ENCODE measurements at regions not wholly inside any gene's neighbourhood (a gene's known extent, or its start where the extent isn't known, plus 50 kb on each side); places are given as distances from the start of the nearest gene placed in this dataset.

DNA sequence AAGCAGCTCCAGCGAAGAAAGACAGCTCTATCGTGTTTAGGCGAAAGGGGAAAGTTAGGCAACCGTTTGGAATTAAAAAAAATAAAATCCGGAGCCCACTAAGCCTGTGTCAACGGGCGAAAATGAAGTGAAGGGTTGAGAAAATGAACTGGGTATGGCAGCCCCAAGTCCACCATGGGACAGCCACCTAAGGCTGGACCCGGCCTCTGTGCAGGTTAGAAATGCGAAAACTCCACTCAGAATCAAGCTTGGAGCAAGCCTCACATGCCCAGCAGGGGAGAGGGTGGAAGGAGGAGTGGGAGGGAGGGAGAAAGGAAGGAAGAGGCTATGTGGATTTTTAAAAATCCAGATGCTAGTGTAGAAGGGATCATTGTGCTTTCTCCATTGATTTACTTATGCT is 101.2 kb downstream of the IRS2 start:
- intact Hi-C loops (cut with DNase I), result no loop called here
- 41 to 44% methylated on average over 9 of the region's 9 CpGs for WGBS, 2 donors
- Histone ChIP-seq H3K27ac (no peak overlapping the region), H3K9me3 (no peaks in the 10 kb centered on the region), H3K4me3 (replicated peaks in 1 of 3) (no peak overlapping the region), H3K27me3 (no peaks in the 10 kb centered on the region), H3K4me1 (peaks cover 7 to 9% of the 10 kb centered on the region in 2 donors), H3K36me3 (no peaks in the 10 kb centered on the region)
- TF ChIP-seq, protein P1, sequence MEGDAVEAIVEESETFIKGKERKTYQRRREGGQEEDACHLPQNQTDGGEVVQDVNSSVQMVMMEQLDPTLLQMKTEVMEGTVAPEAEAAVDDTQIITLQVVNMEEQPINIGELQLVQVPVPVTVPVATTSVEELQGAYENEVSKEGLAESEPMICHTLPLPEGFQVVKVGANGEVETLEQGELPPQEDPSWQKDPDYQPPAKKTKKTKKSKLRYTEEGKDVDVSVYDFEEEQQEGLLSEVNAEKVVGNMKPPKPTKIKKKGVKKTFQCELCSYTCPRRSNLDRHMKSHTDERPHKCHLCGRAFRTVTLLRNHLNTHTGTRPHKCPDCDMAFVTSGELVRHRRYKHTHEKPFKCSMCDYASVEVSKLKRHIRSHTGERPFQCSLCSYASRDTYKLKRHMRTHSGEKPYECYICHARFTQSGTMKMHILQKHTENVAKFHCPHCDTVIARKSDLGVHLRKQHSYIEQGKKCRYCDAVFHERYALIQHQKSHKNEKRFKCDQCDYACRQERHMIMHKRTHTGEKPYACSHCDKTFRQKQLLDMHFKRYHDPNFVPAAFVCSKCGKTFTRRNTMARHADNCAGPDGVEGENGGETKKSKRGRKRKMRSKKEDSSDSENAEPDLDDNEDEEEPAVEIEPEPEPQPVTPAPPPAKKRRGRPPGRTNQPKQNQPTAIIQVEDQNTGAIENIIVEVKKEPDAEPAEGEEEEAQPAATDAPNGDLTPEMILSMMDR (IDR thresholded peaks at IDR 0.05), result no peak
- TF ChIP-seq POLR2A (IDR thresholded peaks at IDR 0.05), result no peak
- no peak for DNase-seq

DNA sequence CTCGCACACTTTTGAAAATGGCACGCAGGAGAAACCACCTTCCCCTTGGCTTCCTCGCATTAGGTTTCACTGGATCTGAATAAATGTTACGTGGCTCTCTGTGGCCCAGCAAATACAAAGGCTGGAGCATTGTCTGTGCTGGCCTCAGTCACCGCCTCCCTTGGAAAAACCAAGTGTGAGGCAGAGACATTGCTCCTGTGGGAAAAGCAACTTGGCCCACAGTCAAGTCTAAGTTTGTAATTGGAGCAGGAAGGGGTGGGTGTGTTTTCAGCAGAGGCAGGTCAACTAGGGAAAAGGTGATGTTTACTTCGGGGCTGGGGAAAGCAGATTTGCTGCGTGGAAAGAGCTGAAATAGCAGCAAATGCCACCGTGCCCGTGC is 101.6 kb downstream of the IRS2 start:
- Histone ChIP-seq H3K27me3 (no peaks in the 10 kb centered on the region), H3K4me1 (peaks cover 7 to 9% of the 10 kb centered on the region in 2 donors), H3K27ac (no peak overlapping the region), H3K9me3 (no peaks in the 10 kb centered on the region), H3K4me3 (replicated peaks in 1 of 3) (no peak overlapping the region), H3K36me3 (no peaks in the 10 kb centered on the region)
- DNase-seq, result peak; percentile 14 to 23
- TF ChIP-seq, protein P1 (IDR thresholded peaks at IDR 0.05), result no peak
- WGBS, 2 donors, result 36 to 49% methylated on average over 9 of the region's 9 CpGs
- intact Hi-C loops (cut with DNase I), result no loop called here

DNA sequence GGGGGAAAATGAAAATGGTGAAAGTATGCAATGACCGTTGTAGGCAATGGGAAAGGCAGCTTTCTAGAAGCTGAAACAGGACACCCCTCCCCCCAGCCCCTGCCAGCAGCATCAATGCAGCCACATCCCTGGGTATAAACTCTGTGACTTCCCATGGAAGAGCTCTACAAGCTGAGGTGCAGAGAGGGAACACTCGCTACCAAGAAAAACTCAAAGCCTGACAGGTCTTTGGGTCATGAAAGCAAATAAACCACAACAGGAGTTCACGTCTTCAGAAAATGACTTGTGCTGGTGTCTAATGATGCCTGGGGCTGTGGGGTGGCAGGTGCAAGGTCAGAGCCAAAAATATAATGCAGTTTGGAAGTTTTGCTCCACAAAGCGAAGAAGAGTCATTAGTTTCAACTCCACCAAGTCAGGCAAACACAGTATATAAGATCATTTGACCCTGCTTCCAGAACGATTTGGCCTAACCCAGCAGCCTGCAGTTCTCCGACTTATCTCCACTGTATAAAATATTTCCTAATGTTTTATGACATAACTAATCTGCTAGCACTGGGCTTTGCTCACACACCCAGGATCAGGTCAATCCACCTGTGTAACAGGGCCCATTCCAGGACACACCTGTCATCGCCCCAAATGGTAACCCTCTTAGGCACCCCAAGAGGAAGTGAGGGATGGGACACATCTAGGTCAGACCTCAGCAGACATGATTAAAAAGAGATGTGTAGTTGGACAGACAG is 102.1 kb downstream of the IRS2 start:
- H3K36me3 ChIP-seq, result no peaks in the 10 kb centered on the region
- intact Hi-C loops (cut with DNase I), result no loop called here
- H3K27me3 ChIP-seq, result no peaks in the 10 kb centered on the region
- H3K9me3 ChIP-seq, result no peaks in the 10 kb centered on the region
- no peak for DNase-seq
- peaks cover 7 to 9% of the 10 kb centered on the region in 2 donors for H3K4me1 ChIP-seq
- H3K4me3 ChIP-seq (replicated peaks in 1 of 3), result no peak overlapping the region
- TF ChIP-seq POLR2A (IDR thresholded peaks at IDR 0.05), result no peak
- TF ChIP-seq, protein P1 (IDR thresholded peaks at IDR 0.05), result no peak
- WGBS, 2 donors, result 81 to 91% methylated on average over 7 of the region's 7 CpGs
- no peak overlapping the region for H3K27ac ChIP-seq

DNA sequence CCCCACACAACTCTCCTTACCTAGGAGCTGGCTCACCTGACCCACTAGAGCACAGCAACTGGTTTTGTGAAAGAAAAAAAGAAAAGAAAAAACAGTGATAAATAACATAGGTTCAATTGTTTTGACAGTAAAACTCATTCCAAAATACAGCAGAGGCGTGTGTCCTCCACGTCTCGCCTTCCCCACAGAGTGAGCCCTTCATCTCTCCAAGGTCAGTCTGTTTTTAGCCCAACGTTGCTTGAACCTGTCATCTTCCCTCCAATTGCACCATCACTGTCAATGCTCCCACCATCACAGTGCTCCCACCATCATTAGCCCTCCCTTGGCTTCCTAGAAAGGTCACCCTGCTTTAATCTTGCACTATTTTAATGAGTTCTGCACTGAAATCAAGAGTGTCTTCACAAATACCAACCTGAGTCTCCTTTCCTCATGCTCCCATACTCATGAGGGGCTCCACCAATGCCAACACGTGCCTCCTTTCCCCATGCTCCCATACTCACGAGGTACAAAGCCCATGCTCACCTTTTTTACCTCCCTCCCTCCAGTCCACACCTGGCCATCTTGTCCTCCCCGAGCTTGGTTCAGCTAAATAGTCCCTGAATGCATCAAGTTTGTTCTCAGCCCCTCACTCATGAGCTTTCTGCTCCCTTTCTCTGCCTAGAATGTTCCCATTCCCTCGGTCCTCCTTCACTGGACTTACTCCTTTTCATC is 103.7 kb downstream of the IRS2 start:
- intact Hi-C loops (cut with DNase I), result no loop called here
- Histone ChIP-seq H3K27ac (no peak overlapping the region), H3K36me3 (no peaks in the 10 kb centered on the region), H3K4me1 (peaks cover 7 to 9% of the 10 kb centered on the region in 2 donors), H3K4me3 (replicated peaks in 1 of 3) (no peak overlapping the region), H3K27me3 (no peaks in the 10 kb centered on the region), H3K9me3 (no peaks in the 10 kb centered on the region)
- WGBS, 2 donors, result 78 to 81% methylated on average over 8 of the region's 8 CpGs
- DNase-seq, result no peak
- TF ChIP-seq, protein P1 (IDR thresholded peaks at IDR 0.05), result no peak
- TF ChIP-seq POLR2A (IDR thresholded peaks at IDR 0.05), result no peak

DNA sequence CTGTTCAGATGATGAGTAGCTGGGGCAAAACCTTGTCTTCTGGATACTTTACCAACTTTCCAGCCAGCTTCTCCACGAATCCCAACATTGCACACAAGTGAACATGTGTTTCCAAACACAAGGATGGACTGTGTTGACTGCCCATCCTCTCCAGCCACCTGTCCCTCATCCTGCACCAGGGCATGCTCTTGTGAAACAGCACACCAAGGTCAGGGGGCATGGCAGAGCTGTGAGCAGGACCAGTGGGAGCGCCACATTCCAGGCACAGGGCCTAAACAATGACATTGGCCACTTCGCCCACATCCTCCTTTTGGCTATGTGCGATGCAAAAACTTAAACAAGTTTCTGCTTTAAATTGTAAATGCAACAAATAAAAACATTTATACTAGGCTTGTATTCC is 105.5 kb downstream of the IRS2 start:
- Histone ChIP-seq H3K27me3 (no peaks in the 10 kb centered on the region), H3K4me3 (replicated peaks in 1 of 3) (no peak overlapping the region), H3K4me1 (peaks cover 7 to 9% of the 10 kb centered on the region in 2 donors), H3K27ac (no peak overlapping the region), H3K9me3 (no peaks in the 10 kb centered on the region), H3K36me3 (no peaks in the 10 kb centered on the region)
- 85 to 97% methylated on average over 4 of the region's 4 CpGs for WGBS, 2 donors
- no peak for DNase-seq
- intact Hi-C loops (cut with DNase I), result no loop called here
- TF ChIP-seq, protein P1 (IDR thresholded peaks at IDR 0.05), result no peak
- TF ChIP-seq POLR2A (IDR thresholded peaks at IDR 0.05), result no peak
